ENCODE measurements at regions not wholly inside any gene's neighbourhood (a gene's known extent, or its start where the extent isn't known, plus 50 kb on each side); places are given as distances from the start of the nearest gene placed in this dataset.
"Not testable (repeated sequence)": the region's sequence is repeated elsewhere in the genome, so short reads cannot be mapped to it uniquely, and the experiment has no call there.

DNA sequence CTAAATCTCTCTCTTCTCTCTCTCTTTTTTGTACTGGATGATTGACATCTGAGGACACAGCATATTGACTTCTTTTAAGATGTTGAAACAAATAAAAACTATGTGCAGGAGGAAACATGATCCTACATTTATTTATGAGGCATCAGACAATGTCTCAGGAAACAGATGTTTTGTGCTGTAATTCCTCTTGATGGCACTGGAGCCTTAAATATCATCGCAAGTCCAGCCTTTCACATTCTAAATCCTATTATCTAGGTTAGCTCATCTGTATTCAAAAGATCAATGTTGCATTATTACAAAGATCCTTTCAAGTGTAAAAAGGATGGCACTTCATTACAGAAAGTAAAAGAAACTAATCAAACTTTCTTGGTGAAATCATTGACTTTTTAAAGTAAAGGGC lies 63.9 kb downstream of the MAT2B start:
- no peaks in the 10 kb centered on the region for H3K27me3 ChIP-seq (ENCODE audit: insufficient read depth, low read length)

GRCh38 chr5:163571744-163572143 lies 66.3 kb downstream of the MAT2B start:
- Histone ChIP-seq H3K9me3 (ENCODE audit: low read length) (no peaks in the 10 kb centered on the region), H3K27me3 (ENCODE audit: insufficient read depth, low read length) (no peaks in the 10 kb centered on the region), H3K4me3 (ENCODE audit: low read length) (no peak overlapping the region), H2AFZ (ENCODE audit: low read depth, low read length) (no peak overlapping the region), H3K4me1 (ENCODE audit: insufficient read depth, low read length) (peaks cover 23% of the 10 kb centered on the region), H3K36me3 (ENCODE audit: insufficient read depth, low read length) (no peaks in the 10 kb centered on the region)

More for the DNA sequence above, 63.9 kb downstream of the MAT2B start:
- no peaks in the 10 kb centered on the region for H3K36me3 ChIP-seq (ENCODE audit: insufficient read depth, low read length)
- no peak overlapping the region for H3K4me3 ChIP-seq (ENCODE audit: low read length)
- H3K4me1 ChIP-seq (ENCODE audit: insufficient read depth, low read length), result peaks cover 46% of the 10 kb centered on the region
- no peak overlapping the region for H2AFZ ChIP-seq (ENCODE audit: low read depth, low read length)
- H3K9me3 ChIP-seq (ENCODE audit: low read length), result no peaks in the 10 kb centered on the region

DNA sequence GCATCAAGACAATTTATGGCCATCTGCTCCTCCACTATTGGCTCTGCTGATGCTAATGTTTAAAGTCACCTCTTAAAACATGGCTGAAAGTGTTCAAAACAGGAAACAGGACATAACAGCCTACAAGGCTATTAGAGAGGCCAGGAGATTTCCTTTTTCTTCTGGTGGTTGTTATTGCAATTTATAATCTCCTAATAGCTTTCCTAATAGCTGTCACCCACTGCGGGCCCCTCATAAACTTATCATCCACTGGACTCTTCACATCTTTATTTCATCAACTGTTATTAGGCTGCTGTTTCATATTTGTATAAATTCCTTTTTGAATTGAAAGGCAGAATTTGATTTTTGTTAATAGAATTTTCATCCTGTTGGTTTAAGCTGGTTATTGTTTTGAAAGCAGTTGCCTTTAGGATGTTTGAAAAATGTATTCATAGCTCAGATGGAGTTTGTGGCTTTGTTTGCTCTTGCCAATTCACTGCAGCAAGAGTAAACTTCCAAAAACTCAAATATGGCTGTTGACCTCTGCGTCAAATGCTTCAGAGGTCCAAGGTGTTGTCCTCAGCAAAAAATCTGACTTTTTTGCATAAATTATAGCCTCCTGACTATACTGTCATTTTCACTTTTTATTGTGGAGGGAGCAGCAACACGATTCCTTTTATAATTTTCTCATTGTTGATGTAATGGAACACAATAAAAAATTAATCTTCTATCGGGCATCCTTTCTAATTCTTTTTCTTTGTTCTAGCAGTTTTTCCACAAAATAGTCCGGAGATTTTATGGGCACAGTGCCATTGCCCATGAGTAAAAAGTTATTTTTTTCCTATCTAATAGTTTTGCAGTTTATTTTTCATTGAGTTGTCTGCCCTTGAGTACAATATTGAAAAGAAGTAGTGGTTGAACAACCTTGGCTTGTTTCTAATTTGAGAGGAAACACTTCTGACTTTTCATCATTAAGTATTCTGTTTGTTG lies 69.3 kb downstream of the MAT2B start:
- H3K4me1 ChIP-seq (ENCODE audit: insufficient read depth, low read length), result peaks cover 4% of the 10 kb centered on the region
- no peaks in the 10 kb centered on the region for H3K27me3 ChIP-seq (ENCODE audit: insufficient read depth, low read length)
- no peak overlapping the region for H2AFZ ChIP-seq (ENCODE audit: low read depth, low read length)
- no peaks in the 10 kb centered on the region for H3K36me3 ChIP-seq (ENCODE audit: insufficient read depth, low read length)
- no peaks in the 10 kb centered on the region for H3K9me3 ChIP-seq (ENCODE audit: low read length)
- no peak overlapping the region for H3K4me3 ChIP-seq (ENCODE audit: low read length)

GRCh38 chr5:163578652-163579051 lies 73.2 kb downstream of the MAT2B start:
- Histone ChIP-seq H3K4me1 (ENCODE audit: insufficient read depth, low read length) (no peaks in the 10 kb centered on the region), H2AFZ (ENCODE audit: low read depth, low read length) (no peak overlapping the region), H3K9me3 (ENCODE audit: low read length) (no peaks in the 10 kb centered on the region), H3K36me3 (ENCODE audit: insufficient read depth, low read length) (no peaks in the 10 kb centered on the region), H3K4me3 (ENCODE audit: low read length) (no peak overlapping the region), H3K27me3 (ENCODE audit: insufficient read depth, low read length) (no peaks in the 10 kb centered on the region)

- H3K27me3 ChIP-seq (ENCODE audit: insufficient read depth, low read length), result no peaks in the 10 kb centered on the region
- H2AFZ ChIP-seq (ENCODE audit: low read depth, low read length), result no peak overlapping the region
- H3K36me3 ChIP-seq (ENCODE audit: insufficient read depth, low read length), result no peaks in the 10 kb centered on the region
- H3K4me1 ChIP-seq (ENCODE audit: insufficient read depth, low read length), result no peaks in the 10 kb centered on the region
- H3K9me3 ChIP-seq (ENCODE audit: low read length), result no peaks in the 10 kb centered on the region
- no peak overlapping the region for H3K4me3 ChIP-seq (ENCODE audit: low read length)
These were observed 74.3 kb downstream of the MAT2B start for GRCh38 chr5:163579729-163580128.

DNA sequence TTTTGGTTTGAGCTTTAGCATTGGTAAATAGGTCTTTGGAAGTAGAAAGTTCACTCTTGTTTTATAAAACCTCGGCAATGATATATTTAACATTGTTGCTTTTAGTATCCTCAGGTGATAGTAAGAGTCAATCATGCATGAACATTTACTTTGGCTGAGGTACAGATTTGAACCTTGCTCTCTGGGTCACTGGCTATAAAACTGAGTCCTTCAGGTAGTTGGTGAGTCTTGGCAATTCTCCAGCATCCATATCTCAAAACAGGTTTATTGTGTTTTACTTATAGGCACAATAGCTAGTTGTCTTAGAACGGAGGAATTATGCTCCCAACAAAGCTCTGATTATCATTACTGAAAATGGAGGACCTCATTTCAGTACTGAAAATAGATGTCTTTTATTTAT lies 75.1 kb downstream of the MAT2B start:
- Histone ChIP-seq H3K4me3 (ENCODE audit: low read length) (no peak overlapping the region), H3K4me1 (ENCODE audit: insufficient read depth, low read length) (no peaks in the 10 kb centered on the region), H2AFZ (ENCODE audit: low read depth, low read length) (no peak overlapping the region), H3K9me3 (ENCODE audit: low read length) (no peaks in the 10 kb centered on the region), H3K36me3 (ENCODE audit: insufficient read depth, low read length) (no peaks in the 10 kb centered on the region), H3K27me3 (ENCODE audit: insufficient read depth, low read length) (no peaks in the 10 kb centered on the region)

DNA sequence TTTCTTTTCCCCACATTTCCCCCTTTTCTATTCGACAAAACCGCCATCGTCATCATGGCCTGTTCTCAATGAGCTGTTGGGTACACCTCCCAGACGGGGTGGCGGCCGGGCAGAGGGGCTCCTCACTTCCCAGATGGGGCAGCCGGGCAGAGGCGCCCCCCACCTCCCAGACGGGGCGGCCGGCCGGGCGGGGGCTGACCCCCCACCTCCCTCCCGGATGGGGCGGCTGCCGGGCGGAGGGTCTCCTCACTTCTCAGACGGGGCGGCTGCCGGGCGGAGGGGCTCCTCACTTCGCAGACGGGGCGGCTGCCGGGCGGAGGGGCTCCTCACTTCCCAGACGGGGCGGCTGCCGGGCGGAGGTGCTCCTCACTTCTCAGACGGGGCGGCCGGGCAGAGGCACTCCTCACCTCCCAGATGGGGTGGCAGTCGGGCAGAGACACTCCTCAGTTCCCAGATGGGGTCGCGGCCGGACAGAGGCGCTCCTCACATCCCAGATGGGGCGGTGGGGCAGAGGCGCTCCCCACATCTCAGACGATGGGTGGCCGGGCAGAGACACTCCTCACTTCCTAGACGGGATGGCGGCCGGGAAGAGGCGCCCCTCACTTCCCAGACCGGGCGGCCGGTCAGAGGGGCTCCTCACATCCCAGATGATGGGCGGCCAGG lies 78.2 kb downstream of the MAT2B start:
- not testable (repeated sequence) for H3K36me3 ChIP-seq (ENCODE audit: insufficient read depth, low read length); H3K9me3 ChIP-seq (ENCODE audit: low read length); H3K4me1 ChIP-seq (ENCODE audit: insufficient read depth, low read length); H2AFZ ChIP-seq (ENCODE audit: low read depth, low read length); H3K4me3 ChIP-seq (ENCODE audit: low read length); H3K27me3 ChIP-seq (ENCODE audit: insufficient read depth, low read length)

GRCh38 chr5:163585206-163585605 lies 79.8 kb downstream of the MAT2B start:
- no peaks in the 10 kb centered on the region for H3K9me3 ChIP-seq (ENCODE audit: low read length)
- H2AFZ ChIP-seq (ENCODE audit: low read depth, low read length), result no peak overlapping the region
- no peak overlapping the region for H3K4me3 ChIP-seq (ENCODE audit: low read length)
- no peaks in the 10 kb centered on the region for H3K4me1 ChIP-seq (ENCODE audit: insufficient read depth, low read length)
- H3K36me3 ChIP-seq (ENCODE audit: insufficient read depth, low read length), result no peaks in the 10 kb centered on the region
- H3K27me3 ChIP-seq (ENCODE audit: insufficient read depth, low read length), result no peaks in the 10 kb centered on the region

- Histone ChIP-seq H3K4me3 (ENCODE audit: low read length) (no peak overlapping the region), H3K36me3 (ENCODE audit: insufficient read depth, low read length) (no peaks in the 10 kb centered on the region), H3K9me3 (ENCODE audit: low read length) (no peaks in the 10 kb centered on the region), H3K4me1 (ENCODE audit: insufficient read depth, low read length) (no peaks in the 10 kb centered on the region), H2AFZ (ENCODE audit: low read depth, low read length) (no peak overlapping the region), H3K27me3 (ENCODE audit: insufficient read depth, low read length) (no peaks in the 10 kb centered on the region)
These were observed 81.1 kb downstream of the MAT2B start for GRCh38 chr5:163586531-163586956.

- no peak overlapping the region for H3K4me3 ChIP-seq (ENCODE audit: low read length)
- no peak overlapping the region for H2AFZ ChIP-seq (ENCODE audit: low read depth, low read length)
- H3K27me3 ChIP-seq (ENCODE audit: insufficient read depth, low read length), result no peaks in the 10 kb centered on the region
- peaks cover 4% of the 10 kb centered on the region for H3K4me1 ChIP-seq (ENCODE audit: insufficient read depth, low read length)
- H3K36me3 ChIP-seq (ENCODE audit: insufficient read depth, low read length), result no peaks in the 10 kb centered on the region
- H3K9me3 ChIP-seq (ENCODE audit: low read length), result no peaks in the 10 kb centered on the region
These were observed 89.5 kb downstream of the MAT2B start for GRCh38 chr5:163594951-163595350.

DNA sequence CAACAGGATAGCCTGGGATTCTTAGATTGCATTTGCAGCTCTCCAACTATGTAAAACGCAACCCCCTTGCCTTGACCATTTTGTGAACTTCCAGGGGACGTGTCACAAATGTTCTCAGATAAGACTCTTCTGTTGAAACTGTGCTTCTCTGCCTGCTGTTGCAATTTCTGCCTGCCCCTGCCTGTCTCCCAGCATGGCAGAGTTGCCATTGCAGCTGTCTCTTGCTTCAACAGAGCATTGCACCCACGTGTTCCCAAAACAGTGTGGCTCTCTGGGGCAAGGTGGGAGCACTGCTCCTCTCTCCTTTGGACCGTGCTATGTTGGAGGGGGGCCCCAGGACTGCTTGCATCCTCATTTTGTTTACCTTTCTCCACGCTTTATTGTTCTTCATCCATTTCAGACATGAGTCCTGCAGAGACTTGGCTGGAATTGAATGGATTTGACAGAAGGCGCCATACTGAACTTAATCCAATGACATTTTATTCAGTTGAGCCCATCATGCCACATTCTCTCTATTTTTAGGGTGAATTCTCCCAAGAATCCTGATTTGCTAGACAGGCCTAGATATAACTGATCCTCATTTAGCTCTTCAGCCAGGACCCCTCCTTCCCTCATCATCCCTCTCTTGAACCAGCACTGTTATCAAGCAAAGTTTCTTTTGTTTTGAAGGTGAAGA lies 90.7 kb downstream of the MAT2B start:
- H3K36me3 ChIP-seq (ENCODE audit: insufficient read depth, low read length), result no peaks in the 10 kb centered on the region
- H2AFZ ChIP-seq (ENCODE audit: low read depth, low read length), result no peak overlapping the region
- H3K4me3 ChIP-seq (ENCODE audit: low read length), result no peak overlapping the region
- H3K4me1 ChIP-seq (ENCODE audit: insufficient read depth, low read length), result peaks cover 4% of the 10 kb centered on the region
- H3K27me3 ChIP-seq (ENCODE audit: insufficient read depth, low read length), result no peaks in the 10 kb centered on the region
- no peaks in the 10 kb centered on the region for H3K9me3 ChIP-seq (ENCODE audit: low read length)

GRCh38 chr5:163596608-163597315 lies 91.3 kb downstream of the MAT2B start:
- Histone ChIP-seq H2AFZ (ENCODE audit: low read depth, low read length) (no peak overlapping the region), H3K36me3 (ENCODE audit: insufficient read depth, low read length) (no peaks in the 10 kb centered on the region), H3K4me3 (ENCODE audit: low read length) (no peak overlapping the region), H3K4me1 (ENCODE audit: insufficient read depth, low read length) (peaks cover 4% of the 10 kb centered on the region), H3K27me3 (ENCODE audit: insufficient read depth, low read length) (no peaks in the 10 kb centered on the region), H3K9me3 (ENCODE audit: low read length) (no peaks in the 10 kb centered on the region)

Data from neuron (in vitro differentiated cells).